Adrenal gland (tissue), 9 donors: ENCODE measurements at regions not wholly inside any gene's neighbourhood (a gene's known extent, or its start where the extent isn't known, plus 50 kb on each side); places are given as distances from the start of the nearest gene placed in this dataset.

ENCODE experiments used
- DNase-seq, 7 donors: peaks; one replicate each; pipeline ENCODE4 v3.0.0-alpha.2; 2019 to 2020
- H3K27ac ChIP-seq, 5 donors: fragments of 200-600 bp; sonication (generic) in 4 of 5; 1 replicate in 3 of 5; 2 replicates in 2 of 5; pipeline versions ENCODE4 v1.5.1 to v1.8.0; 2016 to 2020; ENCODE audit warnings: mild to moderate bottlenecking in 1 of 5
- H3K27me3 ChIP-seq: fragments of 200-600 bp; 2 replicates; pipeline ENCODE4 v1.8.0; 2021
- H3K36me3 ChIP-seq, 2 donors: fragments of 200-600 bp; replicated peaks in 1 of 2; 1 replicate in 1 of 2; 2 replicates in 1 of 2; pipeline versions ENCODE4 v1.5.1 to v1.8.0; 2018 to 2022
- H3K4me1 ChIP-seq, 2 donors: fragments of 200-600 bp; replicated peaks in 1 of 2; 1 replicate in 1 of 2; 2 replicates in 1 of 2; pipeline versions ENCODE4 v1.5.1 to v1.8.0; 2018 to 2021
- H3K4me3 ChIP-seq, 4 donors: fragments of 200-600 bp; sonication (generic) in 3 of 4; one replicate each; pipeline ENCODE4 v1.5.1; 2016 to 2018
- H3K9me3 ChIP-seq, 3 donors: fragments of 200-600 bp; sonication (generic) in 1 of 3; replicated peaks in 1 of 3; 1 replicate in 2 of 3; 2 replicates in 1 of 3; pipeline versions ENCODE4 v1.5.1 to v1.8.0; 2016 to 2021
- POLR2A ChIP-seq, 2 donors: fragments of 450-650 bp; IDR thresholded peaks; one replicate each; pipeline ENCODE4 v1.6.1; 2017; ENCODE audit warnings: antibody characterized with exemption in 2 of 2, mild to moderate bottlenecking in 2 of 2, moderate library complexity in 1 of 2
- WGBS, 4 donors: extraction: QIAGEN DNeasy Blood & Tissue Kit in 2 of 4; methylation state at CpG; one replicate each; pipeline versions ENCODE4 v1.1.5 to v1.1.7; 2013 to 2017; 5-methylcytosine and 5-hydroxymethylcytosine counted together
- intact Hi-C, 2 donors: fragments of 100-400 bp; cut with DNase I; formaldehyde crosslinking; loops; one replicate each; pipeline versions ENCODE4 v1.14.1 to v1.15.0; 2022 to 2023
- TF ChIP-seq, protein P1 (sequence below), 6 experiments: fragments of 450-650 bp in 4 of 6; fragments of 200-600 bp in 2 of 6; sonication (generic) in 1 of 6; IDR thresholded peaks; 1 replicate in 5 of 6; 2 replicates in 1 of 6; pipeline versions ENCODE4 v1.5.1 to v1.8.0; 2016 to 2021; ENCODE audit warnings: antibody characterized with exemption in 6 of 6, mild to moderate bottlenecking in 2 of 6, moderate library complexity in 1 of 6
- donor health status: healthy with polysubstance abuse.
- donor health status: Bipolar disorder and iron deficiency.
- donor health status: DM: yes; HTN: yes; CAD: no.
- donor health status: DM: no; HTN: no; CAD: no.
- donor health status: DM: no; HTN: no; CAD: no.

DNA sequence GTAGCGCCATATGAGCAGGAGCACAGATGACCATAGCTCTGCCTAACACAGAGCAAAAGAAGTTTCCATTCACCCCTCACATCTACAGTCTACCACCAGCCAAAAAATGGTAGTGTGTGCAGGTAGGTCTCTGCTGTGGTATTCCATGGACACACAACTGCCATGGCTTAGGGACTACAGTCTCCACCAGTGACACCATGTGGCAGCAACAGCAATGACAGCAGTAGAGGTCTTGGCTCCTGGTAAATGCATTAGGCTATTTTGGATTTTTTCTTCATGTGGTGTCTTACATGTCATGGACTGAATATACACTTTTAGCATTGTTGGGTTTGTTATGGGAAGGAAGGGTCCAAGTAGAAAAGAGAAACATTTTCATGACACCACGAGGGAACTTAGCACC is 70.1 kb upstream of the CABCOCO1 start:
- peak; percentile 12 to 58 (median 33) for DNase-seq
- Histone ChIP-seq H3K4me1 (peaks cover 0 to 5% of the 10 kb centered on the region in 2 donors), H3K4me3 (no peak overlapping the region), H3K36me3 (no peaks in the 10 kb centered on the region), H3K27me3 (no peaks in the 10 kb centered on the region), H3K9me3 (no peaks in the 10 kb centered on the region), H3K27ac (no peak overlapping the region)
- no peak for TF ChIP-seq POLR2A (IDR thresholded peaks at IDR 0.05)
- TF ChIP-seq, protein P1, sequence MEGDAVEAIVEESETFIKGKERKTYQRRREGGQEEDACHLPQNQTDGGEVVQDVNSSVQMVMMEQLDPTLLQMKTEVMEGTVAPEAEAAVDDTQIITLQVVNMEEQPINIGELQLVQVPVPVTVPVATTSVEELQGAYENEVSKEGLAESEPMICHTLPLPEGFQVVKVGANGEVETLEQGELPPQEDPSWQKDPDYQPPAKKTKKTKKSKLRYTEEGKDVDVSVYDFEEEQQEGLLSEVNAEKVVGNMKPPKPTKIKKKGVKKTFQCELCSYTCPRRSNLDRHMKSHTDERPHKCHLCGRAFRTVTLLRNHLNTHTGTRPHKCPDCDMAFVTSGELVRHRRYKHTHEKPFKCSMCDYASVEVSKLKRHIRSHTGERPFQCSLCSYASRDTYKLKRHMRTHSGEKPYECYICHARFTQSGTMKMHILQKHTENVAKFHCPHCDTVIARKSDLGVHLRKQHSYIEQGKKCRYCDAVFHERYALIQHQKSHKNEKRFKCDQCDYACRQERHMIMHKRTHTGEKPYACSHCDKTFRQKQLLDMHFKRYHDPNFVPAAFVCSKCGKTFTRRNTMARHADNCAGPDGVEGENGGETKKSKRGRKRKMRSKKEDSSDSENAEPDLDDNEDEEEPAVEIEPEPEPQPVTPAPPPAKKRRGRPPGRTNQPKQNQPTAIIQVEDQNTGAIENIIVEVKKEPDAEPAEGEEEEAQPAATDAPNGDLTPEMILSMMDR (IDR thresholded peaks at IDR 0.05) = peak in 5 of 6 experiments; percentile 5 to 51 (median 44)
- intact Hi-C loops = no loop called here
- 81 to 88% (median 84%) methylated on average over 2 of the region's 2 CpGs for WGBS, 4 donors

DNA sequence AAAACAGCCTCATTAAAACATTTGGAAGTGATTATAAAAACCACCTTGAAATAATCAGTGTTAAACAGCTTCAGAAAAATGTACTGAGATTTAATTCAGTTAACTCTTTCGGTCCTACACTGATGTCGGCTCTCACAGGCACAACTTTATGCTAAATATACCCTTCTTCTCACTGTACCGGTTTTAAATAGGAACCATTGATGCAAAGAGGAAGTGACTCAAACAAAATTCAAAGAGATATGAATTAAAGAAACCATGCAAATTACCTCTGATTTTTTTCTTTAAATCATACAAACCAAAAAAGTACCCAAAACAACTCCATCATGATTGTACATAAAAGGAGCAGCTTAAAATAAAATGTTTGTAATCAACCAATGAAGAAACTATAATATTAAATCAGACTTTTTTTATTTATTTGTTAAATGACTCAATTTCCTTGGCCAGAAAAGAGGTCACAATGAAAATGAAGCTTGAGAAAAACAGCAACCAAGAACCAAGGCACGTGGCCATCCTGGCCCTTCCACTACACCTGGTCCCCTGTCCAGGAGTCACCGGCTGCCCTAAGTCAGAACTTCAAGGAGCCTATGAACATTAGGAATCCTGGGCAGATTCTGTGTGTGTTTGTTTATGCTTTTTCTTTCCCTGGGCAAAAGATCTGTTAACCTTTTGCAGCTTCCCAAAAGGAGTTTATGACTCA is 73.0 kb upstream of the CABCOCO1 start:
- H3K4me3 ChIP-seq = no peak overlapping the region
- H3K27ac ChIP-seq = no peak overlapping the region
- H3K9me3 ChIP-seq = no peaks in the 10 kb centered on the region
- 73 to 82% (median 78%) methylated on average over 5 of the region's 5 CpGs for WGBS, 4 donors
- TF ChIP-seq, protein P1 (IDR thresholded peaks at IDR 0.05) = no peak
- no peak for TF ChIP-seq POLR2A (IDR thresholded peaks at IDR 0.05)
- no peaks in the 10 kb centered on the region for H3K27me3 ChIP-seq
- H3K36me3 ChIP-seq = no peaks in the 10 kb centered on the region
- no peak for DNase-seq
- intact Hi-C loops = loop anchor here in 1 of 2 donors (10.0 kb wide), 1 partner anchor 775 kb away; no protein-coding TSS in a partner anchor
- peaks cover 0 to under 1% of the 10 kb centered on the region in 2 donors for H3K4me1 ChIP-seq

DNA sequence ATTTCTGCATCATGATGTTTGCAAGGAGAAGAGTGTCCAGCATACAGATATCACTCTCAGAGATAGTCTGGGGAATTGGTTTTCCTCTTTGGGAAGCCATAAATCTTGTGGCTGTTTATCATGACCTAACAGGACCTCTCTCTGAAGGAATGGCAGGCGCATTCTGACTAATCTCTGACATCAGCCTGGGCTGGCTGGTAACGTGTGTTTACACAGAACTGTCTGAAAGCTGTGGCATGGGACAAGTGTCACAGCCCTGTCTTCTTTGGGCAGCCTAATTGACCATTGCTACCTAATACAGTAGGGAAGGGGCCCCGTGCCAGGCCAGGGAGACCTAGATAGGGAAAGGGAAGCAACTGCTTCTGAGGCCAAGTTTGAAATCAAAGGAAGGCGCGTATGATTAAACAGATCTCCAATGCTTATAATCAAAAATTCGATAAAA is 73.9 kb upstream of the CABCOCO1 start:
- TF ChIP-seq, protein P1 (IDR thresholded peaks at IDR 0.05) = no peak
- no peak for TF ChIP-seq POLR2A (IDR thresholded peaks at IDR 0.05)
- Histone ChIP-seq H3K4me1 (no peaks in the 10 kb centered on the region), H3K9me3 (no peaks in the 10 kb centered on the region), H3K27me3 (no peaks in the 10 kb centered on the region), H3K27ac (no peak overlapping the region), H3K36me3 (no peaks in the 10 kb centered on the region), H3K4me3 (no peak overlapping the region)
- intact Hi-C loops = loop anchor here in 1 of 2 donors (10.0 kb wide), 1 partner anchor 774 kb away; no protein-coding TSS in a partner anchor
- WGBS, 4 donors = 64 to 84% (median 80%) methylated on average over 5 to 6 of the region's 6 CpGs
- peak in 1 of 7 donors; percentile 1 for DNase-seq

DNA sequence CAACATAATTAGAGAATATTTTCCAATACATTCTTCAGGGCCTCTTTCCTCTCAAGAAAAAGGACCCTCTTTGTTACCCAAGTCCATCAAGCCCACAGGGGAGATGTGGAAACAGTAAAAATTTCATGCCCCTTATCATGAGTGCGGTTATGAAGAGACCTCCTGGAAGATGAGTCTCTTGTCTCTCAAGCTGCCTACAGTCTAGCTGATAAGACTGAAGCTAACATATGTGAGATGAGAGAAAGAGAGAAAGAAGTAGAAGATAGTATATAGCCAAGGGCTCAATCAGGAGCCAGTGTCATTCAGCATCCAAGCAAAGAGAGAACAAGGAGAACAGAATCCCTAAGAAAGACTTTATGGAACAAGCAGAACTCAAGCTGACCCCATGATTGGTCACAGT is 75.9 kb upstream of the CABCOCO1 start:
- no peaks in the 10 kb centered on the region for H3K27me3 ChIP-seq
- no peak for DNase-seq
- TF ChIP-seq, protein P1 (IDR thresholded peaks at IDR 0.05) = no peak
- no peak for TF ChIP-seq POLR2A (IDR thresholded peaks at IDR 0.05)
- H3K4me1 ChIP-seq = no peaks in the 10 kb centered on the region
- intact Hi-C loops = loop anchor here in 1 of 2 donors (10.0 kb wide), 1 partner anchor 772 kb away; no protein-coding TSS in a partner anchor
- no peaks in the 10 kb centered on the region for H3K36me3 ChIP-seq
- H3K9me3 ChIP-seq = no peaks in the 10 kb centered on the region
- WGBS, 4 donors = 85 to 96% (median 89%) methylated on average over 1 of the region's 1 CpG
- H3K4me3 ChIP-seq = no peak overlapping the region
- H3K27ac ChIP-seq = no peak overlapping the region
